Activated T-cell treated with anti-CD3 and anti-CD28 coated beads, Interleukin-2, amount 50 U/mL, for 4 hours (primary cell): ENCODE measurements at regions not wholly inside any gene's neighbourhood (a gene's known extent, or its start where the extent isn't known, plus 50 kb on each side); places are given as distances from the start of the nearest gene placed in this dataset.
"Not testable (repeated sequence)": the region's sequence is repeated elsewhere in the genome, so short reads cannot be mapped to it uniquely, and the experiment has no call there.

ENCODE experiments used
- ATAC-seq, 2 donors: fragments of 200-7000 bp; cut with Tn5 transposase; one replicate each; pipeline ENCODE4 v1.10.0; 2021
- DNase-seq: peaks from one replicate; pipeline ENCODE4 v3.0.0-alpha.2; 2020
- H3K27me3 Mint-ChIP-seq: one replicate; pipeline ENCODE4 v1.8.0; 2021; ENCODE audit warnings: low read depth, mixed read lengths
- H3K36me3 Mint-ChIP-seq: one replicate; pipeline ENCODE4 v1.8.0; 2022; ENCODE audit warnings: mixed read lengths; ENCODE audit not compliant: insufficient read depth
- H3K4me1 Mint-ChIP-seq: one replicate; pipeline ENCODE4 v1.8.0; 2021; ENCODE audit warnings: low read depth, mixed read lengths
- H3K4me3 Mint-ChIP-seq: one replicate; pipeline ENCODE4 v1.8.0; 2021; ENCODE audit warnings: mild to moderate bottlenecking, moderate library complexity, mixed read lengths
- H3K9me3 Mint-ChIP-seq: one replicate; pipeline ENCODE4 v1.8.0; 2021; ENCODE audit warnings: mixed read lengths

DNA sequence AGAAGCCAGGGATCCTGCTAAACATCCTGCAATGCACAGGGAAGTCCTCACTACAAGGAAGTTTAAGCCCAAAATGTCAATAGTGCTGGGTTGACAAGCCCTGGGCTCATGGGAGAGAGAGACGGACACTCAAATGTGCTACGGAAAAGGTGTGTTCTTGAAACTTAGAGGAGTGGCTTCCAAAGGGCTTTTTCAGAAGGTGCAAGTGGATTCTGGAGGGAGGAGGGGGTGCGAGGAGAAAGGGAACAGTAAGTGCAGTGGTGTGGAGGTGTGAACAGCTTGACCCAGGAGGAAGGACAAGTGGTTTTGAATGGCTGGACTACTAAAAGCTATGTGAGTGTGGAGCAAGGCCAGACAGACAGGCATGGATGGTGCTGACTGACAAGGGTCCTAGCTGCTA, 50.4 kb upstream of the CECR2 start:
- H3K27me3 Mint-ChIP-seq, result no peaks in the 10 kb centered on the region
- no peaks in the 10 kb centered on the region for H3K4me1 Mint-ChIP-seq
- DNase-seq (no peak), ATAC-seq (no peak)
- H3K36me3 Mint-ChIP-seq, result no peaks in the 10 kb centered on the region
- H3K4me3 Mint-ChIP-seq, result no peak overlapping the region
- H3K9me3 Mint-ChIP-seq, result no peaks in the 10 kb centered on the region

DNA sequence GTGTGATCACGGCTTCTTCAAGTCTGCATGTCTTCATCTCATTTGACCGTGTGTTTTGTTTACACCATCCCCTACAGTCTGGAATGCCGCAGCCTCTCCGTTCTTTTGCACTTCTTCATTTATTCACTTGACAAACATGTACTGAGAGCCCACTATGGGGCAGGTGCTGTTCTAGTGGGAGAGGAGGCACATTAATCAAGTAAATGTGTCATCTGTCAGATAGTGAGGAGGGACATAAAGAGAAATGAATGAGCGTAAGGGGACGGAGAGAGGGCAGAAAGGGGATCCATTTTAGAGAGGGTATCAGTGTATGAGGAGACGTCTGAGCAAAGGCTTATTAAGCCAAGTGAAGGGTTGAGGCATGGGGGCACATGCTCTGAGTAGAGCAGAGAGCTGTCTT, 54.0 kb upstream of the CECR2 start:
- no peaks in the 10 kb centered on the region for H3K9me3 Mint-ChIP-seq
- ATAC-seq, result no peak
- H3K36me3 Mint-ChIP-seq, result no peaks in the 10 kb centered on the region
- peaks cover 2% of the 10 kb centered on the region for H3K27me3 Mint-ChIP-seq
- H3K4me1 Mint-ChIP-seq, result no peaks in the 10 kb centered on the region
- no peak overlapping the region for H3K4me3 Mint-ChIP-seq
- no peak for DNase-seq

DNA sequence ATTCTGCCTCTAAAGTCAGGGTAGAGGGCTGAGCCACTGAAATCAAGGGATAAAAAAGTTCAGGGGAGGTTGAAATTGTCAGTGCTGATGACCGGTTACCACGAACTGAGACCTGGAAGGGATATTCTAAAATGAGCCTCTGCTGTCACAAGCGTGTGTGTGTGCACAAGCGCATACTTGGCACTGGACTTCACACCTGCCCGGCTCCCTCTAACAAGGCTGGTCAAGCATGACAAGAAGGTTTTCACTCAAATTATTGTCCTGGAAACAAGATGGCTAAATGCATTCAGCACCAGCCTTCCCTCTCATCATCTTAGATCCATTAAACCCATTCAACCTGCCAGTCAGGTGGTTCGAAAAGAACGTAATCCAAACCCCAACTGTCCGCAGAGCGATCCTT, 54.8 kb upstream of the CECR2 start:
- Mint-ChIP-seq H3K4me1 (no peaks in the 10 kb centered on the region), H3K9me3 (no peaks in the 10 kb centered on the region), H3K4me3 (no peak overlapping the region), H3K27me3 (peaks cover 2% of the 10 kb centered on the region), H3K36me3 (no peaks in the 10 kb centered on the region)
- ATAC-seq (no peak), DNase-seq (no peak)

GRCh38 chr22:17313626-17314025, 55.6 kb upstream of the CECR2 start:
- Mint-ChIP-seq H3K9me3 (no peaks in the 10 kb centered on the region), H3K4me1 (no peaks in the 10 kb centered on the region)

DNA sequence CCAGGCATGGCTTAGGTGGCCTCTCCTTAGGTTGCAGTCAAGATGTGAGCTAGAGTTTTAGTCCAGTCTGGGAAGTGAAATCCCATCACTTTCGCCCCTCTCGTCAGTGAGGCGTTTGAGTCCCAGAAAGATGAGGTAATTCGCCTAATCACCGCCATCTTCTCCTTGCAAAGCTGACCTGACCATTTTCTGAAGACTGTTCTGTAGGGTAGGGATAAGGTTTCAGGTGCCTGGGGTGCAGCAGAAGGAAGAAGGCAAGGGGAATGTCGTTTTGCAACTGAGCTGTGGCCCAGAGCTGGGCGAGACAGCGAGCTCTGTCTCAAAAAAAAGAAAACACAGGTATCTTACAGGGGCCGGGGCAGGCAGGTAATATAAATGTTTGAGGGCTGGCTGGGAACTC, 61.7 kb upstream of the CECR2 start:
- no peaks in the 10 kb centered on the region for H3K9me3 Mint-ChIP-seq
- no peaks in the 10 kb centered on the region for H3K36me3 Mint-ChIP-seq
- DNase-seq, result no peak
- H3K27me3 Mint-ChIP-seq, result no peaks in the 10 kb centered on the region
- H3K4me1 Mint-ChIP-seq, result peaks cover 20% of the 10 kb centered on the region
- ATAC-seq, result no peak
- H3K4me3 Mint-ChIP-seq, result no peak overlapping the region

More at GRCh38 chr22:17313626-17314025, 55.6 kb upstream of the CECR2 start:
- no peak overlapping the region for H3K4me3 Mint-ChIP-seq
- ATAC-seq (no peak), DNase-seq (no peak)
- no peaks in the 10 kb centered on the region for H3K36me3 Mint-ChIP-seq
- peaks cover 2% of the 10 kb centered on the region for H3K27me3 Mint-ChIP-seq

GRCh38 chr22:17305076-17305475, 64.2 kb upstream of the CECR2 start:
- no peaks in the 10 kb centered on the region for H3K36me3 Mint-ChIP-seq
- H3K4me3 Mint-ChIP-seq, result no peak overlapping the region
- no peak for DNase-seq
- no peak for ATAC-seq
- H3K4me1 Mint-ChIP-seq, result peaks cover 20% of the 10 kb centered on the region
- no peaks in the 10 kb centered on the region for H3K27me3 Mint-ChIP-seq
- H3K9me3 Mint-ChIP-seq, result no peaks in the 10 kb centered on the region

- Mint-ChIP-seq H3K4me3 (peak overlapping the region; percentile 46), H3K9me3 (no peaks in the 10 kb centered on the region), H3K27me3 (no peaks in the 10 kb centered on the region), H3K36me3 (no peaks in the 10 kb centered on the region), H3K4me1 (peaks cover 20% of the 10 kb centered on the region)
- ATAC-seq (peak; percentile 91 to 94), DNase-seq (peak; percentile 12)
Observed at GRCh38 chr22:17303840-17304779, 65.2 kb upstream of the CECR2 start.

DNA sequence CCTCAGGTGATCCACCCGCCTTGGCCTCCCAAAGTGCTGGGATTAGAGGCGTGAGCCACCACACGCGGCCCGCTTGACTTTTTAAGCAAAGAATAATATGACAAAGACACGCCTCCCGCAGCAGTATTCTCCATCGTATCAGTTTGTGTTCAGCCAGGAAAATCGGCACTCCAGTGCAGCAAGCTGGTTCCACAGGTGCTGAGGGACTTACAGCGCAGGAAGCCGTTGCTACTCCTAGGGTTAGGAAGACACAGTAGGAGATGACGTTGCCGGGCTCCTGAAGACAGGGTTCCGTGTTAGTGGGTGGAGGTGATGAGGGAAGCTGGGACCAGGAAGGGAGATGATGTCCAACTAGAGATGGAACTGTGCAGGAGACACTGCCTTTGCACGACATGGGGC, 65.8 kb upstream of the CECR2 start:
- no peaks in the 10 kb centered on the region for H3K27me3 Mint-ChIP-seq
- no peaks in the 10 kb centered on the region for H3K36me3 Mint-ChIP-seq
- peaks cover 22% of the 10 kb centered on the region for H3K4me1 Mint-ChIP-seq
- H3K9me3 Mint-ChIP-seq, result no peaks in the 10 kb centered on the region
- DNase-seq (no peak), ATAC-seq (no peak)
- H3K4me3 Mint-ChIP-seq, result no peak overlapping the region

GRCh38 chr22:17302616-17303015, 66.6 kb upstream of the CECR2 start:
- Mint-ChIP-seq H3K27me3 (no peaks in the 10 kb centered on the region), H3K4me3 (no peak overlapping the region), H3K4me1 (peaks cover 24% of the 10 kb centered on the region), H3K9me3 (peaks cover 5% of the 10 kb centered on the region), H3K36me3 (no peaks in the 10 kb centered on the region)
- ATAC-seq (no peak), DNase-seq (no peak)

GRCh38 chr22:17300926-17301325, 68.3 kb upstream of the CECR2 start:
- Mint-ChIP-seq H3K36me3 (no peaks in the 10 kb centered on the region), H3K4me1 (peaks cover 24% of the 10 kb centered on the region), H3K4me3 (no peak overlapping the region), H3K9me3 (peaks cover 5% of the 10 kb centered on the region), H3K27me3 (no peaks in the 10 kb centered on the region)
- DNase-seq (no peak), ATAC-seq (no peak)

DNA sequence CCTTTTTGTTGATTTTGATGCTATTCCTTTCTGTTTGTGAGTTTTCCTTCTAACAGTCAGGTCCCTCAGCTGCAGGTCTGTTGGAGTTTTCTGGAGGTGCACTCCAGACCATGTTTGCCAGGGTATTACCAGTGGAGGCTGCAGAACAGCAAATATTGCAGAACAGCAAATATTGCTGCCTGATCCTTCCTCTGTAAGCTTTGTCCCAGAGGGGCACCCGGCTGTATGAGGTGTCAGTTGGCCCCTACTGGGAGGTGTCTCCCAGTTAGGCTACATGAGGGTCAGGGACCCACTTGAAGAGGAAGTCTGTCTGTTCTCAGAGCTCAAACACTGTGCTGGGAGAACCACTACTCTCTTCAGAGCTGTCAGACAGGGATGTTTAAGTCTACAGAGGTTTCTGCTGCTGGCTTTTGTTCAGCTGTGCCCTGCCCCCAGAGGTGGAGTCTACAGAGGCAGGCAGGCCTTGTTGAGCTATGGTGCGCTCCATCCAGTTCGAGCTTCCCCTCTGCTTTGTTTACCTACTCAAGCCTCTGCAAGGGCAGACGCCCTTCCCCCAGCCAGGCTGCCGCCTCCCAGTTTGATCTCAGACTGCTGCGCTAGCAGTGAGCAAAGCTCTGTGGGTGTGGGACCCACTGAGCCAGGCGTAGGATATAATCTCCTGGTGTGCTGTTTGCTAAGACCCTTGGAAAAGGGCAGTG, 70.3 kb upstream of the CECR2 start:
- not testable (repeated sequence) for H3K4me3 Mint-ChIP-seq, ATAC-seq, H3K27me3 Mint-ChIP-seq, H3K36me3 Mint-ChIP-seq, H3K9me3 Mint-ChIP-seq, DNase-seq
- peaks cover 16% of the 10 kb centered on the region for H3K4me1 Mint-ChIP-seq

- H3K9me3 Mint-ChIP-seq, result no peaks in the 10 kb centered on the region
- no peaks in the 10 kb centered on the region for H3K36me3 Mint-ChIP-seq
- H3K4me3 Mint-ChIP-seq, result no peak overlapping the region
- ATAC-seq, result no peak
- peaks cover 3% of the 10 kb centered on the region for H3K27me3 Mint-ChIP-seq
- peaks cover 12% of the 10 kb centered on the region for H3K4me1 Mint-ChIP-seq
- DNase-seq, result no peak
Observed at GRCh38 chr22:17285656-17286055, 66.4 kb upstream of the ADA2 start.

GRCh38 chr22:17284888-17285287, 65.7 kb upstream of the ADA2 start:
- H3K4me1 Mint-ChIP-seq, result peaks cover 19% of the 10 kb centered on the region
- no peaks in the 10 kb centered on the region for H3K9me3 Mint-ChIP-seq
- peaks cover 3% of the 10 kb centered on the region for H3K27me3 Mint-ChIP-seq
- no peak for ATAC-seq
- no peak overlapping the region for H3K4me3 Mint-ChIP-seq
- no peak for DNase-seq
- H3K36me3 Mint-ChIP-seq, result no peaks in the 10 kb centered on the region

- DNase-seq (no peak), ATAC-seq (no peak)
- peaks cover 3% of the 10 kb centered on the region for H3K27me3 Mint-ChIP-seq
- no peaks in the 10 kb centered on the region for H3K36me3 Mint-ChIP-seq
- no peaks in the 10 kb centered on the region for H3K9me3 Mint-ChIP-seq
- no peak overlapping the region for H3K4me3 Mint-ChIP-seq
- peaks cover 20% of the 10 kb centered on the region for H3K4me1 Mint-ChIP-seq
Observed at GRCh38 chr22:17284466-17284865, 65.2 kb upstream of the ADA2 start.

DNA sequence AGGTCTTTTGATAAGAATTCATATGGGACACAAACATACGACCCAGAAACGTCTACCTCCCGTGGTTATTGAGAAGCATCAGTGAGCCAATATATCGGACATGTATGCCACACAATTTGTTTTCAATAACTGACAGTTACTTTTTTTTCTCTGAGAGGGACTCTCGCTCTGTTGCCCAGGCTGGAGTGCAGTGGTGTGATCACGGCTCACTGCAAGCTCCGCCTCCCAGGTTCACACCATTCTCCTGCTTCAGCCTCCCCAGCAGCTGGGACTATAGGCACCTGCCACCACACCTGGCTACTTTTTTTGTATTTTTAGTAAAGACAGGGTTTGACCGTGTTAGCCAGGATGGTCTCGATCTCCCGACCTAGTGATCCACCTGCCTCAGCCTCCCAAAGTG, 64.6 kb upstream of the ADA2 start:
- not testable (repeated sequence) for H3K4me3 Mint-ChIP-seq, H3K36me3 Mint-ChIP-seq, H3K27me3 Mint-ChIP-seq, ATAC-seq, H3K9me3 Mint-ChIP-seq, DNase-seq
- peaks cover 23% of the 10 kb centered on the region for H3K4me1 Mint-ChIP-seq
